PC-3 (cell line): ENCODE measurements at regions not wholly inside any gene's neighbourhood (a gene's known extent, or its start where the extent isn't known, plus 50 kb on each side); places are given as distances from the start of the nearest gene placed in this dataset.
A peak's percentile ranks its signal among the peaks of the same experiment; 100 is the strongest.

Experiments used
- ATAC-seq: fragments of 200-7000 bp; cut with Tn5 transposase; 2 replicates; pipeline ENCODE4 v1.9.1; 2020; ENCODE audit warnings: mild to moderate bottlenecking, moderate library complexity
- BruUV-seq: library from RNA; stranded (reverse); fragments of 400-500 nt; replicated peaks from 2 replicates; lab custom pipeline; 2021; lab: Mats Ljungman, UMichigan
- CTCF ChIA-PET: fragments of 300-600 bp; sonication (Branson Sonifier 250); formaldehyde crosslinking; loops from one replicate; lab custom pipeline; 2022; ENCODE audit warnings: antibody characterized with exemption; lab: Charles Lee
- POLR2A ChIA-PET: fragments of 300-600 bp; sonication (Branson Sonifier 250); formaldehyde crosslinking; loops from one replicate; lab custom pipeline; 2022; ENCODE audit warnings: antibody characterized with exemption; ENCODE audit not compliant: unreplicated experiment; lab: Charles Lee
- DNase-seq: peaks from one replicate; pipeline ENCODE4 v3.0.0-alpha.2; 2015
- H2AFZ ChIP-seq: fragments of 300-600 bp; sonication (generic); 2 replicates; pipeline ENCODE4 v1.6.0; 2016; ENCODE audit warnings: antibody characterized with exemption, low read length
- H3F3A ChIP-seq: fragments of 300-600 bp; sonication (generic); one replicate; pipeline ENCODE4 v1.6.0; 2017; ENCODE audit warnings: antibody characterized with exemption, low read length, control low read depth, mild to moderate bottlenecking; ENCODE audit not compliant: unreplicated experiment
- H3K27ac ChIP-seq: fragments of 300-600 bp; sonication (generic); 2 replicates; pipeline ENCODE4 v1.5.1; 2016; ENCODE audit warnings: mild to moderate bottlenecking, low read length
- H3K27me3 ChIP-seq: fragments of 300-600 bp; sonication (generic); 2 replicates; pipeline ENCODE4 v1.6.1; 2016; ENCODE audit warnings: low read length, mixed read lengths
- H3K36me3 ChIP-seq: fragments of 300-600 bp; sonication (generic); 2 replicates; pipeline ENCODE4 v1.6.1; 2016; ENCODE audit warnings: low read depth, mixed run types, low read length, mixed read lengths
- H3K4me1 ChIP-seq: fragments of 300-600 bp; sonication (generic); 2 replicates; pipeline ENCODE4 v1.5.1; 2016; ENCODE audit warnings: low read length; ENCODE audit not compliant: insufficient read depth
- H3K4me2 ChIP-seq: fragments of 300-600 bp; sonication (generic); 2 replicates; pipeline ENCODE4 v1.6.0; 2016; ENCODE audit warnings: low read length
- H3K4me3 ChIP-seq: fragments of 300-600 bp; sonication (generic); 2 replicates; pipeline ENCODE4 v1.5.1; 2016; ENCODE audit warnings: mild to moderate bottlenecking, low read length, mixed read lengths
- H3K79me2 ChIP-seq: fragments of 300-600 bp; sonication (generic); 2 replicates; pipeline ENCODE4 v1.6.1; 2017; ENCODE audit warnings: low read length, mixed read lengths
- H3K9ac ChIP-seq: fragments of 300-600 bp; sonication (generic); 2 replicates; pipeline ENCODE4 v1.6.0; 2016; ENCODE audit warnings: mild to moderate bottlenecking, low read length
- H3K9me2 ChIP-seq: fragments of 300-600 bp; sonication (generic); replicated peaks from 2 replicates; pipeline ENCODE4 v1.6.1; 2016; ENCODE audit warnings: mixed run types, low read length, mixed read lengths
- H3K9me3 ChIP-seq: fragments of 300-600 bp; sonication (generic); 2 replicates; pipeline ENCODE4 v1.6.1; 2016; ENCODE audit warnings: low read length, mixed read lengths
- H4K20me1 ChIP-seq: fragments of 300-600 bp; sonication (generic); 2 replicates; pipeline ENCODE4 v1.6.1; 2016; ENCODE audit warnings: low read length, mixed read lengths
- CTCF ChIP-seq: fragments of 300-600 bp; sonication (generic); conservative IDR thresholded peaks from 2 replicates; pipeline ENCODE4 v1.5.1; 2017; ENCODE audit warnings: antibody characterized with exemption, low read depth, mild to moderate bottlenecking, low read length
- EZH2 ChIP-seq: fragments of 300-600 bp; sonication (generic); IDR thresholded peaks from one replicate; pipeline ENCODE4 v1.6.1; 2017; ENCODE audit warnings: antibody characterized with exemption, mild to moderate bottlenecking, low read length; ENCODE audit not compliant: unreplicated experiment
- EZH2phosphoT487 ChIP-seq: fragments of 300-600 bp; sonication (generic); IDR thresholded peaks from 2 replicates; pipeline ENCODE4 v1.6.1; 2018; ENCODE audit warnings: mild to moderate bottlenecking, antibody characterized with exemption, low read length, borderline replicate concordance
- intact Hi-C: fragments of 100-400 bp; cut with micrococcal nuclease; formaldehyde crosslinking; loops from 2 replicates; pipeline ENCODE4 v1.9.0; 2023

GRCh38 chr2:12448846-12449505 is 267.8 kb upstream of the TRIB2 start:
- ChIA-PET CTCF (no interaction called here), POLR2A (no interaction called here)
- Histone ChIP-seq H3K4me3 (no peak overlapping the region), H3K4me1 (no peaks in the 10 kb centered on the region), H3K9me3 (no peaks in the 10 kb centered on the region), H3K27me3 (no peaks in the 10 kb centered on the region), H3K27ac (no peak overlapping the region), H3K79me2 (no peaks in the 10 kb centered on the region), H3K9me2 (no peaks in the 10 kb centered on the region), H2AFZ (no peak overlapping the region), H3K36me3 (no peaks in the 10 kb centered on the region), H4K20me1 (no peaks in the 10 kb centered on the region), H3K4me2 (no peak overlapping the region), H3K9ac (no peak overlapping the region), H3F3A (no peaks in the 10 kb centered on the region)
- intact Hi-C loops, result no loop called here
- DNase-seq (peak; percentile 20), ATAC-seq (no peak)
- BruUV-seq, result no TSS peak
- no peak for TF ChIP-seq CTCF
- TF ChIP-seq EZH2, result no peak
- TF ChIP-seq EZH2phosphoT487, result no peak

- Histone ChIP-seq H3K9me3 (no peaks in the 10 kb centered on the region), H3K27me3 (no peaks in the 10 kb centered on the region), H3K79me2 (no peaks in the 10 kb centered on the region), H3F3A (no peaks in the 10 kb centered on the region), H3K9ac (no peak overlapping the region), H4K20me1 (no peaks in the 10 kb centered on the region), H3K4me3 (no peak overlapping the region), H3K36me3 (no peaks in the 10 kb centered on the region), H3K27ac (no peak overlapping the region), H2AFZ (no peak overlapping the region), H3K4me2 (no peak overlapping the region), H3K9me2 (no peaks in the 10 kb centered on the region), H3K4me1 (peaks cover 8% of the 10 kb centered on the region)
- DNase-seq (no peak), ATAC-seq (no peak)
- BruUV-seq, result no TSS peak
- ChIA-PET CTCF (no interaction called here), POLR2A (no interaction called here)
- TF ChIP-seq EZH2phosphoT487, result no peak
- no peak for TF ChIP-seq CTCF
- TF ChIP-seq EZH2, result no peak
- intact Hi-C loops, result loop anchor here (10.0 kb wide), 2 partner anchors 587 to 617 kb away; no protein-coding TSS in a partner anchor
Observed at GRCh38 chr2:12451726-12452125, 265.0 kb upstream of the TRIB2 start.

GRCh38 chr2:12452185-12452584 is 264.6 kb upstream of the TRIB2 start:
- Histone ChIP-seq H2AFZ (no peak overlapping the region), H3K9ac (no peak overlapping the region), H3K9me2 (no peaks in the 10 kb centered on the region), H3K36me3 (no peaks in the 10 kb centered on the region), H3K4me3 (no peak overlapping the region), H3K27me3 (no peaks in the 10 kb centered on the region), H3K4me2 (no peak overlapping the region), H4K20me1 (no peaks in the 10 kb centered on the region), H3K27ac (no peak overlapping the region), H3K4me1 (peaks cover 13% of the 10 kb centered on the region), H3K79me2 (no peaks in the 10 kb centered on the region), H3F3A (no peaks in the 10 kb centered on the region), H3K9me3 (no peaks in the 10 kb centered on the region)
- DNase-seq, result no peak
- TF ChIP-seq CTCF (no peak), EZH2 (no peak), EZH2phosphoT487 (no peak)
- intact Hi-C loops, result loop anchor here (10.0 kb wide), 2 partner anchors 587 to 617 kb away; no protein-coding TSS in a partner anchor
- POLR2A ChIA-PET, result no interaction called here
- no TSS peak for BruUV-seq
- no peak for ATAC-seq
- CTCF ChIA-PET, result no interaction called here
